Glutamatergic neuron (in vitro differentiated cells): ENCODE measurements at regions not wholly inside any gene's neighbourhood (a gene's known extent, or its start where the extent isn't known, plus 50 kb on each side); places are given as distances from the start of the nearest gene placed in this dataset.

Experiments
- DNase-seq: peaks from one replicate; pipeline ENCODE4 v3.0.0; 2022
- H3K27ac Mint-ChIP-seq: one replicate; pipeline ENCODE4 v1.8.0; 2020; ENCODE audit warnings: mild to moderate bottlenecking, mixed read lengths, inconsistent platforms; ENCODE audit not compliant: unreplicated experiment
- H3K27me3 Mint-ChIP-seq: one replicate; pipeline ENCODE4 v1.8.0; 2020; ENCODE audit warnings: mild to moderate bottlenecking, moderate library complexity, mixed read lengths, inconsistent platforms; ENCODE audit not compliant: unreplicated experiment
- H3K36me3 Mint-ChIP-seq: one replicate; pipeline ENCODE4 v1.8.0; 2020; ENCODE audit warnings: mild to moderate bottlenecking, mixed read lengths, inconsistent platforms; ENCODE audit not compliant: unreplicated experiment
- H3K4me1 Mint-ChIP-seq: one replicate; pipeline ENCODE4 v1.8.0; 2020; ENCODE audit warnings: mild to moderate bottlenecking, low read depth, mixed read lengths, inconsistent platforms; ENCODE audit not compliant: unreplicated experiment
- H3K4me3 Mint-ChIP-seq: one replicate; pipeline ENCODE4 v1.8.0; 2020; ENCODE audit warnings: mild to moderate bottlenecking, mixed read lengths, inconsistent platforms; ENCODE audit not compliant: unreplicated experiment
- H3K9me3 Mint-ChIP-seq: one replicate; pipeline ENCODE4 v1.8.0; 2020; ENCODE audit warnings: mild to moderate bottlenecking, moderate library complexity, mixed read lengths, inconsistent platforms; ENCODE audit not compliant: unreplicated experiment
- TF ChIP-seq, protein P1 (sequence below): fragments of 200-600 bp; sonication (generic); IDR thresholded peaks from one replicate; pipeline ENCODE4 v1.5.0; 2021; ENCODE audit not compliant: partially characterized antibody, unreplicated experiment

DNA sequence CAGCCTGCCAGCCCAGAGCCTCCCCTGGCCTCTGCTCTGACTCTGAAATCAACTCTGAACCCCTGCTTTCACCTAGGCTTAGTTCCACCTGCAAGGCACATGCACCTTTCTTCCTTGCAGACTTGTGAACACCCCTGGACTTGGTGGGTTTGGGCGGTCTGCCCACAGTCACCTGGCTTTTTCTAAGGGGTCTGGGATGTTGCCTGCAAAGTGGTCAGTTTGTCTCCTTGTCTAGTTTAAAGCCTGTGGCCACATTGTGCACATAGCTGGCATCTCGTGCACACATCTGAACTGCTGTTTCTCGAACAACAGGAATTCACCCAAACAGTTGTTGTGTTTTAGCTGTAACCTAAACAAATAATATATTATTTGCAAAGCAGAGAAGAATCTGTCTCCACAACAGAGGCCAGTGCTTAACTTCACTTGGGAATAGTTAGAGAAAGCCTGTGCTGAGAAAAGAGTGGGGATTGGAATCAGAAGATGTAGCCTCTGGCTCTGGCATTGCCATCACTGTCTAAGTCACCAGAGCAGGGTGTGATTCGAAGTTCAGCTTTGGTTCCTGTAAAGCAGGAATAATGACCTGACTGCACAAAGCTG lies 108.5 kb downstream of the TMEM18 start:
- no peak for DNase-seq
- no peak overlapping the region for H3K4me3 Mint-ChIP-seq
- peaks cover 8% of the 10 kb centered on the region for H3K9me3 Mint-ChIP-seq
- H3K4me1 Mint-ChIP-seq, result no peaks in the 10 kb centered on the region
- TF ChIP-seq, protein P1, sequence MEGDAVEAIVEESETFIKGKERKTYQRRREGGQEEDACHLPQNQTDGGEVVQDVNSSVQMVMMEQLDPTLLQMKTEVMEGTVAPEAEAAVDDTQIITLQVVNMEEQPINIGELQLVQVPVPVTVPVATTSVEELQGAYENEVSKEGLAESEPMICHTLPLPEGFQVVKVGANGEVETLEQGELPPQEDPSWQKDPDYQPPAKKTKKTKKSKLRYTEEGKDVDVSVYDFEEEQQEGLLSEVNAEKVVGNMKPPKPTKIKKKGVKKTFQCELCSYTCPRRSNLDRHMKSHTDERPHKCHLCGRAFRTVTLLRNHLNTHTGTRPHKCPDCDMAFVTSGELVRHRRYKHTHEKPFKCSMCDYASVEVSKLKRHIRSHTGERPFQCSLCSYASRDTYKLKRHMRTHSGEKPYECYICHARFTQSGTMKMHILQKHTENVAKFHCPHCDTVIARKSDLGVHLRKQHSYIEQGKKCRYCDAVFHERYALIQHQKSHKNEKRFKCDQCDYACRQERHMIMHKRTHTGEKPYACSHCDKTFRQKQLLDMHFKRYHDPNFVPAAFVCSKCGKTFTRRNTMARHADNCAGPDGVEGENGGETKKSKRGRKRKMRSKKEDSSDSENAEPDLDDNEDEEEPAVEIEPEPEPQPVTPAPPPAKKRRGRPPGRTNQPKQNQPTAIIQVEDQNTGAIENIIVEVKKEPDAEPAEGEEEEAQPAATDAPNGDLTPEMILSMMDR, result no peak
- H3K27ac Mint-ChIP-seq, result no peak overlapping the region
- peaks cover 11% of the 10 kb centered on the region for H3K36me3 Mint-ChIP-seq
- peaks cover 3% of the 10 kb centered on the region for H3K27me3 Mint-ChIP-seq

DNA sequence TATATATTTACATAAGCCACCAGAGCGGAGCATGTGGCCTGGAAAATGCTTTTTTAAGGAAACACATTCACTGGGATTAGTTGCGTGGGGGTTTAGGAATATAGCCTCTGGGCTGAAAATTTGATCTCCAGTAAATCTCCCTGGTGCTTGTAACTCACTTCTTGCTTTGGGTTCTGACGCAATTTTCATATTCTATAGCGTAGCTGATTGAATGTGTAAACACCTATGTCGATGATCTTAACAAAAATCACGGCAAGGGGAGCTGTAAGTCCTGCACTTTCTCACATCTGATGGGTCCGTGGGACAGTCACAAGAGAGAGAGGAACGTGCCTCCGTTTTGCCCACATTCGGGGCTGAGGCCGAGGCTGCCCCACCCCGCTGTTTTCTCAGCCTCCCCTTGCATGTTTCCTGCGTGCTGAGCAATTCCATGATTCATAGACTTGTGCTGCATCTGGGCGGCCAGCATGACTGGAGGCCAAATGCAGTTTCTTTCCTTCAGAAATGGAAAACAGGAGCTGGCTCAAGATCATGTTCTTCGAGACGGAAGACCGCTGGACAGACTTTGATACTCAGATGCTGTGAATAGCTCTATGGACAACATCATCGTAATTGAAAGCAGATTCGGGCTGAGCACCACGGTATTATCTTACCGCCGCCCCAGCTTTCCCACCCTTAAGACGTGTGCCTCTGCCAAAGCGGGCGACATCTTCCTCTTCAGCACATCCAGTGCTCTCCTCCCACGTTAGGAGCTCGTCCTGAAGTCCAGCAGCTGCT lies 109.2 kb downstream of the TMEM18 start:
- Mint-ChIP-seq H3K4me3 (no peak overlapping the region), H3K27me3 (peaks cover 3% of the 10 kb centered on the region), H3K36me3 (peaks cover 11% of the 10 kb centered on the region), H3K9me3 (peaks cover 8% of the 10 kb centered on the region), H3K27ac (no peak overlapping the region), H3K4me1 (no peaks in the 10 kb centered on the region)
- DNase-seq, result no peak
- TF ChIP-seq, protein P1, result no peak

DNA sequence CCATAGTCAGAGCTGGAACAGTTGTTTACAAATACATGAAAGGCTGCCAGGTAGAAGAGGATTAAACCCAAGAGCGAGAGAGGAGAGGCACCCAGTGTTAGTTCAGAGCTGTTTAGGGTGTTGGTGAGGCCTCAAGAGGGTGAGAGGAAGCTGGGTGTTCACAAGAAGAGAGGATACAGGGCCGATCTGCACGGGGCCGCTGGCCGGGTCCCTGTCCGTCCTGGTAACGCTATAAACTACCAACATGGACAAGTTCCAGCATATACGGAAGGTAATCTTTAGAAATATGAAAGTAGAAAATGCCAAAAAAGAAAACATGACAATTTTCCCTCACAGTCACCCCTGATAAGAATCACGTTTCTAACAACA lies 109.7 kb downstream of the TMEM18 start:
- no peak overlapping the region for H3K27ac Mint-ChIP-seq
- DNase-seq, result no peak
- peaks cover 8% of the 10 kb centered on the region for H3K9me3 Mint-ChIP-seq
- H3K36me3 Mint-ChIP-seq, result peaks cover 10% of the 10 kb centered on the region
- no peak overlapping the region for H3K4me3 Mint-ChIP-seq
- H3K4me1 Mint-ChIP-seq, result no peaks in the 10 kb centered on the region
- H3K27me3 Mint-ChIP-seq, result peaks cover 3% of the 10 kb centered on the region
- TF ChIP-seq, protein P1, result no peak

- Mint-ChIP-seq H3K27ac (no peak overlapping the region), H3K27me3 (peaks cover 3% of the 10 kb centered on the region), H3K4me1 (no peaks in the 10 kb centered on the region), H3K9me3 (peaks cover 8% of the 10 kb centered on the region), H3K36me3 (peaks cover 4% of the 10 kb centered on the region), H3K4me3 (no peak overlapping the region)
- TF ChIP-seq, protein P1, result no peak
- no peak for DNase-seq
Observed at GRCh38 chr2:566379-567313, 110.6 kb downstream of the TMEM18 start.
